IMR-90 (cell line): ENCODE measurements at regions not wholly inside any gene's neighbourhood (a gene's known extent, or its start where the extent isn't known, plus 50 kb on each side); places are given as distances from the start of the nearest gene placed in this dataset.

Source experiments
- ATAC-seq: fragments of 200-7000 bp; cut with Tn5 transposase; 2 replicates; pipeline ENCODE4 v1.9.1; 2020; ENCODE audit warnings: low read depth, mild to moderate bottlenecking, moderate library complexity
- BruUV-seq: library from RNA; stranded (reverse); fragments of 400-500 nt; replicated peaks from 2 replicates; lab custom pipeline; 2021; lab: Mats Ljungman, UMichigan
- CTCF ChIA-PET: fragments of 300-600 bp; formaldehyde crosslinking; extraction: SDS; loops from one replicate; lab custom pipeline; 2021; ENCODE audit warnings: antibody characterized with exemption; lab: Yijun Ruan, JAX
- POLR2A ChIA-PET: fragments of 300-600 bp; sonication (Branson Sonifier 250); formaldehyde crosslinking; loops from one replicate; lab custom pipeline; 2022; ENCODE audit warnings: antibody characterized with exemption; ENCODE audit not compliant: unreplicated experiment; lab: Charles Lee
- DNase-seq: peaks from one replicate; pipeline ENCODE4 v3.0.0; 2013
- H2AFZ ChIP-seq: replicated peaks from 2 replicates; pipeline ENCODE3; 2013; ENCODE audit warnings: low read length, mild to moderate bottlenecking; ENCODE audit not compliant: poor library complexity
- H2AK5ac ChIP-seq: 2 replicates; pipeline ENCODE4 v1.6.1; 2013; ENCODE audit warnings: low read depth, low read length, inconsistent platforms
- H2AK9ac ChIP-seq: replicated peaks from 2 replicates; pipeline ENCODE3; 2013; ENCODE audit warnings: mild to moderate bottlenecking, low read depth, low read length, moderate library complexity; ENCODE audit not compliant: poor library complexity
- H2BK120ac ChIP-seq: 2 replicates; pipeline ENCODE4 v1.6.1; 2013; ENCODE audit warnings: low read depth, low read length, inconsistent platforms
- H2BK15ac ChIP-seq: 3 replicates; pipeline ENCODE4 v1.6.1; 2013; ENCODE audit warnings: low read depth, low read length, inconsistent platforms
- H2BK20ac ChIP-seq: 2 replicates; pipeline ENCODE4 v1.6.1; 2013; ENCODE audit warnings: low read depth, mild to moderate bottlenecking, inconsistent platforms, low read length, moderate library complexity
- H2BK5ac ChIP-seq: 2 replicates; pipeline ENCODE4 v1.6.1; 2013; ENCODE audit warnings: mild to moderate bottlenecking, low read depth, low read length, inconsistent platforms; ENCODE audit not compliant: poor library complexity, severe bottlenecking
- H3K14ac ChIP-seq: replicated peaks from 2 replicates; pipeline ENCODE4 v1.6.1; 2013; ENCODE audit warnings: low read depth, low read length, inconsistent platforms
- H3K18ac ChIP-seq: 2 replicates; pipeline ENCODE4 v1.6.1; 2013; ENCODE audit warnings: low read depth, low read length, control low read depth
- H3K23ac ChIP-seq: 2 replicates; pipeline ENCODE4 v1.6.1; 2013; ENCODE audit warnings: low read depth, low read length, inconsistent platforms
- H3K27ac ChIP-seq: 2 replicates; pipeline ENCODE4 v1.5.1; 2013; ENCODE audit warnings: mild to moderate bottlenecking, control low read depth, low read length; ENCODE audit not compliant: insufficient read depth
- H3K27me3 ChIP-seq: 2 replicates; pipeline ENCODE4 v1.6.1; 2013; ENCODE audit warnings: low read length; ENCODE audit not compliant: control insufficient read depth, insufficient read depth
- H3K36me3 ChIP-seq: 2 replicates; pipeline ENCODE4 v1.6.1; 2013; ENCODE audit warnings: low read length, mixed read lengths; ENCODE audit not compliant: control insufficient read depth, insufficient read depth
- H3K4ac ChIP-seq: 2 replicates; pipeline ENCODE4 v1.6.1; 2013; ENCODE audit warnings: low read depth, low read length, inconsistent platforms
- H3K4me1 ChIP-seq: 2 replicates; pipeline ENCODE4 v1.6.1; 2013; ENCODE audit warnings: low read length, mixed read lengths; ENCODE audit not compliant: control insufficient read depth, insufficient read depth
- H3K4me2 ChIP-seq: 2 replicates; pipeline ENCODE4 v1.6.1; 2013; ENCODE audit warnings: low read depth, mild to moderate bottlenecking, control low read depth, low read length, moderate library complexity
- H3K4me3 ChIP-seq: 2 replicates; pipeline ENCODE4 v1.5.1; 2013; ENCODE audit warnings: low read depth, mild to moderate bottlenecking, control low read depth, low read length, moderate library complexity; ENCODE audit not compliant: insufficient read depth
- H3K56ac ChIP-seq: 2 replicates; pipeline ENCODE4 v1.6.1; 2013; ENCODE audit warnings: low read length, inconsistent platforms; ENCODE audit not compliant: insufficient read depth; ENCODE audit errors: extremely low read depth
- H3K79me1 ChIP-seq, 2 experiments: 2 replicates each; pipeline ENCODE4 v1.6.1; 2013; ENCODE audit warnings: low read length in 2 of 2, inconsistent platforms in 1 of 2, low read depth in 1 of 2
- H3K9ac ChIP-seq: 2 replicates; pipeline ENCODE4 v1.6.1; 2013; ENCODE audit warnings: low read depth, low read length, control low read depth
- H3K9me1 ChIP-seq: 2 replicates; pipeline ENCODE4 v1.6.1; 2013; ENCODE audit warnings: low read length, inconsistent platforms; ENCODE audit not compliant: insufficient read depth
- H3K9me3 ChIP-seq: 2 replicates; pipeline ENCODE4 v1.6.1; 2013; ENCODE audit warnings: low read length; ENCODE audit not compliant: control insufficient read depth, insufficient read depth
- H4K20me1 ChIP-seq: 2 replicates; pipeline ENCODE4 v1.6.1; 2013; ENCODE audit warnings: low read length, inconsistent platforms; ENCODE audit not compliant: insufficient read depth
- H4K5ac ChIP-seq: 2 replicates; pipeline ENCODE4 v1.6.1; 2013; ENCODE audit warnings: mild to moderate bottlenecking, low read depth, low read length, control low read depth
- H4K8ac ChIP-seq, 2 experiments: 2 replicates each; pipeline ENCODE4 v1.6.1; 2013; ENCODE audit warnings: low read depth in 2 of 2, low read length in 2 of 2, control low read depth in 1 of 2, inconsistent platforms in 1 of 2
- H4K91ac ChIP-seq: 2 replicates; pipeline ENCODE4 v1.6.1; 2013; ENCODE audit warnings: low read depth, low read length, inconsistent platforms; ENCODE audit not compliant: insufficient read depth
- BHLHE40 ChIP-seq: fragments of 150-350 bp; IDR thresholded peaks from 2 replicates; pipeline ENCODE4 v1.6.1; 2016; ENCODE audit warnings: mild to moderate bottlenecking, low read depth, low read length
- CTCF ChIP-seq: conservative IDR thresholded peaks from 2 replicates; pipeline ENCODE4 v1.5.1; 2012; ENCODE audit warnings: mild to moderate bottlenecking, low read depth, low read length, improper control_type of control experiment
- FOS ChIP-seq: fragments of 150-350 bp; IDR thresholded peaks from 2 replicates; pipeline ENCODE4 v1.6.1; 2016; ENCODE audit warnings: low read depth, low read length
- MAZ ChIP-seq: IDR thresholded peaks from 2 replicates; pipeline ENCODE4 v1.6.1; 2012; ENCODE audit warnings: low read depth, mild to moderate bottlenecking, low read length, improper control_type of control experiment, moderate library complexity, borderline replicate concordance
- MXI1 ChIP-seq: IDR thresholded peaks from 2 replicates; pipeline ENCODE4 v1.6.1; 2012; ENCODE audit warnings: low read depth, mild to moderate bottlenecking, low read length, moderate library complexity, borderline replicate concordance
- NFE2L2 ChIP-seq: fragments of 150-350 bp; IDR thresholded peaks from 2 replicates; pipeline ENCODE4 v1.6.1; 2016; ENCODE audit warnings: low read depth, mild to moderate bottlenecking, low read length
- SMC3 ChIP-seq: fragments of 150-350 bp; IDR thresholded peaks from 2 replicates; pipeline ENCODE4 v1.6.1; 2016; ENCODE audit warnings: low read depth, mild to moderate bottlenecking, antibody characterized with exemption, low read length, moderate library complexity
- WGBS, 2 experiments: methylation state at CpG; one replicate each; pipeline versions ENCODE4 v1.1.5 to v1.1.7; 2013; ENCODE audit warnings: missing lambda C conversion rate in 2 of 2; ENCODE audit not compliant: insufficient read length in 1 of 2; ENCODE audit errors: extremely low coverage in 2 of 2; 5-methylcytosine and 5-hydroxymethylcytosine counted together
- dilution Hi-C: fragments of 300-500 bp; cut with HindIII; formaldehyde crosslinking; loops from one replicate; pipeline ENCODE4 v1.14.3; 2018; ENCODE audit warnings: low sequenced_read_pairs; ENCODE audit not compliant: unreplicated experiment
- in situ Hi-C: fragments of 300-500 bp; cut with MboI; formaldehyde crosslinking; loops from 3 replicates; pipeline ENCODE4 v1.14.3; 2019; ENCODE audit warnings: low sequenced_read_pairs, inconsistent platforms, mixed read lengths
- intact Hi-C: fragments of 100-400 bp; cut with micrococcal nuclease; formaldehyde crosslinking; loops from 2 replicates; pipeline ENCODE4 v1.10.0; 2022

GRCh38 chr14:76688383-76688671 lies 72.9 kb upstream of the VASH1 start:
- Histone ChIP-seq H2BK120ac (no peak overlapping the region), H4K20me1 (no peaks in the 10 kb centered on the region), H3K9me3 (0 out of 2 replicates have a peak, but pooled peaks cover 2% of the 10 kb centered on the region), H3K4me3 (no peak overlapping the region), H3K23ac (no peak overlapping the region), H3K14ac (no peak overlapping the region), H3K56ac (no peak overlapping the region), H3K36me3 (no peaks in the 10 kb centered on the region), H2BK5ac (no peak overlapping the region), H2AK9ac (no peak overlapping the region), H2AFZ (no peak overlapping the region), H4K91ac (no peak overlapping the region), H2BK15ac (no peak overlapping the region), H4K5ac (no peak overlapping the region), H3K27ac (no peak overlapping the region), H3K79me1 (no peaks in the 10 kb centered on the region), H2BK20ac (no peak overlapping the region), H3K4ac (no peak overlapping the region), H3K9ac (no peak overlapping the region), H3K18ac (no peak overlapping the region), H3K9me1 (no peaks in the 10 kb centered on the region), H3K4me1 (no peaks in the 10 kb centered on the region), H2AK5ac (no peak overlapping the region), H3K4me2 (no peak overlapping the region), H4K8ac (no peak overlapping the region), H3K27me3 (no peaks in the 10 kb centered on the region)
- TF ChIP-seq CTCF (no peak), MXI1 (no peak), SMC3 (no peak), BHLHE40 (no peak), MAZ (no peak), NFE2L2 (no peak), FOS (no peak)
- CTCF ChIA-PET = no interaction called here
- in situ Hi-C loops = no loop called here
- ATAC-seq (no peak), DNase-seq (no peak)
- intact Hi-C loops = no loop called here
- WGBS, 2 experiments = no CpG with 5 or more reads among the region's 2 CpGs
- no TSS peak for BruUV-seq
- POLR2A ChIA-PET = no interaction called here
- dilution Hi-C loops = no loop called here
